DMS153 (cell line): ENCODE measurements at regions not wholly inside any gene's neighbourhood (a gene's known extent, or its start where the extent isn't known, plus 50 kb on each side); places are given as distances from the start of the nearest gene placed in this dataset.

ENCODE experiments used
- DNase-seq: peaks from one replicate; lab custom pipeline; 2025; lab: John Stamatoyannopoulos, UW

- DNase-seq, result no peak
Measured at GRCh38 chr5:162324328-162324727, 256.8 kb downstream of the GABRG2 start.

GRCh38 chr5:162325143-162325727 is 257.7 kb downstream of the GABRG2 start:
- DNase-seq, result no peak

GRCh38 chr5:162334944-162335343 is 267.4 kb downstream of the GABRG2 start:
- DNase-seq, result no peak

- DNase-seq, result no peak
Measured at GRCh38 chr5:162360373-162360931, 292.9 kb downstream of the GABRG2 start.

DNA sequence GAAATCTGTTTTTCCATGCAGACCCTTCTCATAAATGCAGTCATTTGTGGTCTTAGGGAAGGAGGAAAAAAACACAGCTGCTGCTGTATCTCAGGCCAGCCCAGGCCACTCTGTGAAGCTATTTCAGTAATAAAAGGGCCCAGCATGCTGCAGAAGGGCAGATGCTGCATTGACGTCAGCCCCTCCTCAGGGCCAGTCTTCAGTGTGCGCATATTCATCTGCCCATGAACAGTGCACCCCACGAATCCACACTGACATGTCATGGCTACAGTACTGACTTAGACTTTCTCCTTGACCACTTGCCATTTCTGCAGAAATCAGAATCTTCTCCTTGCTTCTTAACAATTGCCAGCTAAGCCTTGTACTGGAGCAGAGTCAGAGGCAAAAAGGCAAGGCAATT is 304.7 kb downstream of the GABRG2 start:
- no peak for DNase-seq

- no peak for DNase-seq
Measured at GRCh38 chr5:162377895-162378294, 310.3 kb downstream of the GABRG2 start.

- DNase-seq, result no peak
Measured at GRCh38 chr5:162382839-162383238, 315.3 kb downstream of the GABRG2 start.

DNA sequence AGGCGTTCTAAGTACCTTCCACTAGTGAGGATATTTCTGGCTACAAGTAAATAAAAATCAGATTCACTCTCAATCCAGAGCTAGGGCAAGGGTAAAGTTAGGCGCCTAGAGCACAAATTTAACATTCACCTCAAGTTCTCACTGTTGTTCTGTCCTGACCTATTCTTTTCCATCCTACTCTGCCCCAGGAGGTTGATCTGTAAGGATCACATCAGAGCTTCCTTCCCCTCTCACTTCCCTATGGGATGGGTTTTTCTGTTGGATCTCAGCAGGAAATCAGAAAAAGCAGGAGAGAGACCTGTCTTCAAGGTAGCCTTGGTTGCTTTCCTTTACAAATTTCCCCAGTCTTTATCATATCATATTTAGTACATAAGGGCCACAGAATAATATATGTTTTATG is 316.7 kb downstream of the GABRG2 start:
- no peak for DNase-seq

- no peak for DNase-seq
Measured at GRCh38 chr5:162391833-162392232, 324.3 kb downstream of the GABRG2 start.

DNA sequence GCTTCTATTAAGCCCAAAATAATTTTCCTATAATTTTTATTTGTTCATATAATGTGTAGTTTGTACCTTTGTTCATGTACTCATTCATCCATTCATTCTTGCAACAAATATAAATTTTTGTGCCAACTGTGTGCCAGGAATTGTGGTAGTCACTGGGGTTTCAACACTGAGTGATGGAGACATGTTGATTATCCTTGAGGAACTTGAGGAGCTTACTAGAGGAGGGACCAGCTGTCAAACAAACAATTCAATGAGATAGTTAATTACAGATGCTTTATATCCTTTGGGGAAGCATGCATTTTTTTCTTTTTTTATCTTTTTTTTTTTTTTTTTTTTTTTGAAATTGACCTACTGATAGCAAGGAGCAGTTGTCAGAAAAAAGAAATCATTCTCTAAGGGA is 324.8 kb downstream of the GABRG2 start:
- DNase-seq, result no peak

- DNase-seq, result no peak
Measured at GRCh38 chr5:162393534-162393933, 326.0 kb downstream of the GABRG2 start.

DNA sequence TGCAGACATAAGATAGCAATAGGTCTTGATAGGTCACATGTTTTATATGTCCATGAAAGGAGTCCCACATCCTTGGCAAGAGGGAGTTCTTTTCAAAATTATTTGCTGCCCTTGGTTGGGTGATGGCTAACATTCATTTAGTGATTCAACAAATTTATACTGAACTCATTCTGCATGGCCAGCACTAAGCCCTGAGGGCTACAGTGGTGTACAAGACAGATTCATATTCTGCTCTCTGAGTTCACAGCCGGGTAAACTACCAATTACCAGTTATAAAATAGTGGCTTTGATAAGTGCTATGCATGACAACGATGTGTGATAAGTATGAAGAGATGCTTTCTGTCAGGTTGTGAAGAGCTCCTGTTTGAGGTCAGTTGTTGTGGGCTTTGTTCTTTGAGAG is 340.0 kb downstream of the GABRG2 start:
- DNase-seq, result no peak

- DNase-seq, result no peak
Measured at GRCh38 chr5:162410365-162410764, 342.8 kb downstream of the GABRG2 start.

DNA sequence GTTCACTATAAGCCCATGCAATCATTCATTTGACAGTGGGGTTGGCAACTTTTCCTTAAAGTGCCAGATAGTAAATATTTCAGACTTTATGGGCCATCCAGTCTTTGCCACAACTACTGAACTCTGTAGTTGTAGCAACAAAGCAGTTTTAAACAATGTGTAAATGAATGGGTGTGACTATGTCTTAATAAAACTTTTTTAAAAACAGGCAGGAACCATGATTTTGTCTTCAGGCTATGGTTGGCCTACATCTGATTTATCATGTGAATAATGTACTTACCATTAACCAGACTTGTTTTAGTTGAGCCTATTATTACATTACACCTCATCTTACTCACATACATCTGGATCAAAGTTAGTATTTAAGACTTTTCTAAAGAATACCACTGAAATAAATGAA is 361.6 kb downstream of the GABRG2 start:
- no peak for DNase-seq

DNA sequence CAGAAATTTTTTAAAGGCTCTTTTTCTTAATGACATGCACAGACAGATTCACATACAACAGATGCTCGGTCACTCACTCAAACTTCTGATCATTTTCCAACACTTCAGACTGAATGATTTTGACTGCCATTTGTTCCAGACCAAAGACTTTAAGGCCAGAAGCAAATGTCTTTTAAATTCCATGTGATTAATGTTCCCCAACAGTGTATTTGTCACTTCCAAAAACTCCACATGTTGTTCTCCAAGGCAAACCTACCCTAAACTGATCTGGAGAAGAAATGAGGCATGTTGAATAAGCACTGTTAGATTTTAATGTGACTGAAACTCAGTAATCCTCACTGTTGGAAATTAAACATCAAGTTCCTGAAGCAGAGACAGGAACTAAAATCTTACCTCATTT is 366.7 kb downstream of the GABRG2 start:
- no peak for DNase-seq

DNA sequence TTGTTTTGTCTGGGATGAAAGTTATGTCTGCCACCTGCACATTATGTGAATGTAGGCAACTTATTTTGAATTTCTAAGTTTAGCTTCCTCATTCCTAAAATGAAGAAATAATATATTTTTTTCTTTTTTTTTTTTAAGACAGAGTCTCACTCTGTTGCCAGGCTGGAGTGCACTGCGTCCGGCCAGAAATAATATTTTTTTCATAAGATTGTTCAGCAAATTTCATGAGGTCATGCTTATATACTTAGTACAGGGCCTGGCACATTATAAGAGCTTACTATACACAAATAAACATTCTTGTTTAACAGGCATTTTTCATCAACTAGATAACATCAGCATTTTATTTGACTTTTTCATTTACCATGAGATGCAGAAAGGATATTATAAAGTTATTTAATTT is 368.5 kb downstream of the GABRG2 start:
- DNase-seq, result no peak

DNA sequence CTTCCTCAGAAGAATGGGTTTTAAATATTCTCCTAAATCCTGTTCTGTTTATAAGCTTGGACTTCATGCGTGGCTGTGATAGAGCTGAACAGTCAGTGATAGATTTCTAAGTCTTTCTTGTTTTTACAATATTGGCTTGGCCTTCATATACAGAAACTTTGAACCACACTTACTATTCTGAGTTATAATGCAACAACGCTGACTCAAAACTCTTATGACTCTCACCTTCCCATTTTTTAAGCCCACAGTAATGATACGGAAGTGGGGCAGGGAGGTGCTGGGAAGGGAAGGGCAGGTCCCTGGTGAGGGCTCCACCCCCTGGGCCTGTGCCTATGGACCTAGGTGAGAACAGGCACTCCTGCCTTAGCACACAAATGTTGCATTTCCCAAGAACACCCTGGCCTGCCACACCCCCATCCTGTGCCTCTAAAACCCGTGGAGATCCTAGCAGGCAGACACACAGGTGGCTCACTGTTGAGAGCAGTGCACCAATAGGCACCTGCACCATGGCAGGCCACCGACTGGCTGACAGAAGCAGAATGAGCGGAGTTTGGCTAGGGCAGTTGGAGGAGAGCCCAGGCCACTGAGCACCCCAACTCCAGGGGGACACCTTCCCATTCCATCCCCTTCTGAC is 376.7 kb downstream of the GABRG2 start:
- no peak for DNase-seq

DNA sequence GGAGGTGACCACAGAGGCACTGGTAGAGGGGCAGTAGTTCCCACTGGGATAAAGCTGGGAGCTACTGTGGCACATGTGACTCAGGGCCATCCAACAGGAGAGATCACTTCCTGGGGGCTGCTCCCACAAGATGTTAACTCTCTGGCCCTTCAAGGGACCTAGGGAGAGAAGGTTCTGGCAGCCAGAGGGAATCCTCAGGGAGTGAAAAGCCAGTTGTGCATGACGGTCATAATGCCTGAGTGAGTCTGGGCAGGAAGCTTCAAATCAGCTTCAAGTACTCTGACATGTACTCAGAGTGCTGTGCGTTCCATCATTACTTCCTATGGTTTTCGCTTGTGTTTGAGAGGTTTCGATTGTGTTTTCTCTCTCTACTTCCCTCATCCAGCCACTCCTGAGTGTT is 388.5 kb downstream of the GABRG2 start:
- no peak for DNase-seq

DNA sequence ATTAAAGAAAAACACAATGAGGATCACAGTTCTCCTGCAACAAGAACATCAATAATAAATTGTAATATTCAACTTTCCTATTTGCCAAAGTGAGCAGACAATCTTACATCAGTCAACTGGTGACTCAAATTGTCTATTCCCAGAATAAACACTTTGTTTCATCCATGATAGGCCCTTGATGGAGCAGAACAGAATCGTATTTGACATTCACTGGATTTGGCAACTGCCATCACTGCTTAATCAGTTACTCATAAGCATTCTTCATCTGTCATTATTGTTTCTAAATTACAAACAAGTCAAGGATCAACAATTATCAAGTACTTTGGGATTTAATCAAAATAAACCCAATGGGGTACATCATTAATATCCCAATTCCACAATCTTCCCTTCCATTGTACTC is 398.4 kb downstream of the GABRG2 start:
- no peak for DNase-seq

- DNase-seq, result no peak
Measured at GRCh38 chr5:162473041-162473714, 405.6 kb downstream of the GABRG2 start.

DNA sequence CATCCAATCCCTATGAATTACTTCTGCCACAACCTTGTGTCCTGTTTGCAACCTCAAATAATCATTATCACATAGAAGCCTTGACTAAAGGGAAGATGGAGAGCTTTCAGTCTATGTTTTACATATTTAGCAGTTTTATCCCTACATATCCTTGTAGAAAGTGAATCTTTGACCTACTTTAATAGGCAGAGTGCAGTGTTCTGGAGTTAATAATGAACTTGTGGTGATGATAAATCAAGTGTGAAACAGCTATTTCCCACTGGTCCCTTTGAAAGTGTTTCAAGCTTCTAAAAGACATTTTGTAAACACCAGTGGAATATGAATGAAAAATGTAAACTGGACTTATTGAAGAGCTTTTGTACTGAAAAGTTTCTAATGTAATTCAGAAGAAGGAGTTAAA is 406.7 kb downstream of the GABRG2 start:
- DNase-seq, result no peak

GRCh38 chr5:162484095-162484494 is 416.5 kb downstream of the GABRG2 start:
- no peak for DNase-seq

DNA sequence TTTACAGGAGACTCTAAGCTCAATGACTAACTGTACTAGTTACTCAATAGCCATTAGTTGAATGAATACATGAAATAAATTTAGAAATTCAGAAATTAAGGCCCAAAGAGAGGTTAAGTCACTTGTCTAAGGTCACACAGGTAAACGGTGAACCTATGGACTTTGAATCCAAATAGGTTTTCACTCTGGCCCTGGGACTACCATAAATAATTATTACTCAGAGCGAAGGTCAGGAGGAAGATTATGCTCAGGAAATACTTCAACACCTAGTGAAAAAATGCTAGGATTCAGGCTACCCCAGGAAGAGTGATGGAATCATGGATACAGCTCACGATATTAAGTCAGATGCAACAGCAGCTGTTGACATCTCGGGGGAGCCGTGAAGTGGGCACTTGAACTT is 417.4 kb downstream of the GABRG2 start:
- no peak for DNase-seq
